Urinary bladder (tissue), 3 donors: ENCODE measurements at regions not wholly inside any gene's neighbourhood (a gene's known extent, or its start where the extent isn't known, plus 50 kb on each side); places are given as distances from the start of the nearest gene placed in this dataset.

Experiments used
- DNase-seq: peaks from one replicate; pipeline ENCODE4 v3.0.0-alpha.2; 2015; ENCODE audit errors: extremely low spot score
- H3K27ac ChIP-seq: one replicate; pipeline ENCODE4 v1.5.1; 2013; ENCODE audit warnings: low read depth, mild to moderate bottlenecking, moderate library complexity
- H3K36me3 ChIP-seq: one replicate; pipeline ENCODE4 v1.6.1; 2013; ENCODE audit warnings: mild to moderate bottlenecking, moderate library complexity; ENCODE audit not compliant: insufficient read depth
- H3K4me1 ChIP-seq: one replicate; pipeline ENCODE4 v1.6.1; 2013; ENCODE audit warnings: mild to moderate bottlenecking, moderate library complexity; ENCODE audit not compliant: insufficient read depth
- H3K4me3 ChIP-seq: one replicate; pipeline ENCODE4 v1.5.1; 2013; ENCODE audit warnings: low read depth, low read length
- WGBS: extraction: QIAGEN DNeasy Blood & Tissue Kit; methylation state at CpG from one replicate; pipeline ENCODE4 v1.1.7; 2013; 5-methylcytosine and 5-hydroxymethylcytosine counted together
- donor health status: healthy with polysubstance abuse.
- donor health status: healthy.

- H3K4me1 ChIP-seq: no peaks in the 10 kb centered on the region
- no peaks in the 10 kb centered on the region for H3K36me3 ChIP-seq
- no peak for DNase-seq
- H3K4me3 ChIP-seq: no peak overlapping the region
- no peak overlapping the region for H3K27ac ChIP-seq
- 86% methylated on average over 5 of the region's 5 CpGs for WGBS
Observed at GRCh38 chr1:47699492-47700235, 261.8 kb downstream of the FOXD2 start.

- no peak overlapping the region for H3K4me3 ChIP-seq
- 96% methylated on average over 2 of the region's 2 CpGs for WGBS
- H3K4me1 ChIP-seq: no peaks in the 10 kb centered on the region
- DNase-seq: no peak
- no peak overlapping the region for H3K27ac ChIP-seq
- H3K36me3 ChIP-seq: no peaks in the 10 kb centered on the region
Observed at GRCh38 chr1:47701283-47701682, 263.4 kb downstream of the FOXD2 start.

GRCh38 chr1:47701741-47702515, 264.1 kb downstream of the FOXD2 start:
- no peaks in the 10 kb centered on the region for H3K36me3 ChIP-seq
- no peak overlapping the region for H3K27ac ChIP-seq
- H3K4me3 ChIP-seq: no peak overlapping the region
- DNase-seq: no peak
- no peaks in the 10 kb centered on the region for H3K4me1 ChIP-seq
- WGBS: 86% methylated on average over 9 of the region's 9 CpGs

GRCh38 chr1:47703156-47703825, 265.4 kb downstream of the FOXD2 start:
- H3K4me3 ChIP-seq: no peak overlapping the region
- no peaks in the 10 kb centered on the region for H3K4me1 ChIP-seq
- WGBS: 54% methylated on average over 9 of the region's 9 CpGs
- DNase-seq: no peak
- no peaks in the 10 kb centered on the region for H3K36me3 ChIP-seq
- H3K27ac ChIP-seq: no peak overlapping the region

- 79% methylated on average over 8 of the region's 8 CpGs for WGBS
- Histone ChIP-seq H3K4me1 (peaks cover 1% of the 10 kb centered on the region), H3K36me3 (no peaks in the 10 kb centered on the region), H3K4me3 (no peak overlapping the region), H3K27ac (no peak overlapping the region)
- DNase-seq: no peak
Observed at GRCh38 chr1:47703981-47704596, 266.2 kb downstream of the FOXD2 start.

GRCh38 chr1:47705517-47706130, 267.8 kb downstream of the FOXD2 start:
- Histone ChIP-seq H3K4me3 (no peak overlapping the region), H3K4me1 (peaks cover 3% of the 10 kb centered on the region), H3K27ac (no peak overlapping the region), H3K36me3 (no peaks in the 10 kb centered on the region)
- DNase-seq: no peak
- 77% methylated on average over 6 of the region's 6 CpGs for WGBS

GRCh38 chr1:47707503-47707902, 269.7 kb downstream of the FOXD2 start:
- WGBS: 52% methylated on average over 6 of the region's 6 CpGs
- Histone ChIP-seq H3K4me3 (no peak overlapping the region), H3K27ac (no peak overlapping the region), H3K4me1 (peaks cover 3% of the 10 kb centered on the region), H3K36me3 (no peaks in the 10 kb centered on the region)
- no peak for DNase-seq

GRCh38 chr1:47708019-47708535, 270.2 kb downstream of the FOXD2 start:
- no peak overlapping the region for H3K4me3 ChIP-seq
- no peak for DNase-seq
- H3K4me1 ChIP-seq: peaks cover 3% of the 10 kb centered on the region
- H3K27ac ChIP-seq: no peak overlapping the region
- WGBS: 22% methylated on average over 21 of the region's 21 CpGs
- no peaks in the 10 kb centered on the region for H3K36me3 ChIP-seq

- no peaks in the 10 kb centered on the region for H3K36me3 ChIP-seq
- peaks cover 3% of the 10 kb centered on the region for H3K4me1 ChIP-seq
- 11% methylated on average over 25 of the region's 25 CpGs for WGBS
- H3K4me3 ChIP-seq: no peak overlapping the region
- DNase-seq: no peak
- no peak overlapping the region for H3K27ac ChIP-seq
Observed at GRCh38 chr1:47708658-47709018, 270.8 kb downstream of the FOXD2 start.

- H3K4me3 ChIP-seq: peak overlapping the region; percentile 32
- no peak for DNase-seq
- WGBS: 2% methylated on average over 82 of the region's 82 CpGs
- no peak overlapping the region for H3K27ac ChIP-seq
- peaks cover 3% of the 10 kb centered on the region for H3K4me1 ChIP-seq
- H3K36me3 ChIP-seq: no peaks in the 10 kb centered on the region
Observed at GRCh38 chr1:47709019-47709871, 271.4 kb downstream of the FOXD2 start.

- Histone ChIP-seq H3K36me3 (no peaks in the 10 kb centered on the region), H3K27ac (no peak overlapping the region)
- no peak for DNase-seq
Observed at GRCh38 chr1:47709872-47710231, 272.0 kb downstream of the FOXD2 start.

GRCh38 chr1:47710329-47711071, 272.7 kb downstream of the FOXD2 start:
- no peak overlapping the region for H3K4me3 ChIP-seq
- H3K36me3 ChIP-seq: no peaks in the 10 kb centered on the region
- WGBS: 3% methylated on average over 46 of the region's 46 CpGs
- no peak overlapping the region for H3K27ac ChIP-seq
- no peak for DNase-seq
- H3K4me1 ChIP-seq: peaks cover 3% of the 10 kb centered on the region

More at GRCh38 chr1:47709872-47710231, 272.0 kb downstream of the FOXD2 start:
- WGBS: 1% methylated on average over 25 of the region's 25 CpGs
- H3K4me3 ChIP-seq: peak overlapping the region; percentile 32
- H3K4me1 ChIP-seq: peaks cover 3% of the 10 kb centered on the region
